ENCODE measurements at regions not wholly inside any gene's neighbourhood (a gene's known extent, or its start where the extent isn't known, plus 50 kb on each side); places are given as distances from the start of the nearest gene placed in this dataset.

DNA sequence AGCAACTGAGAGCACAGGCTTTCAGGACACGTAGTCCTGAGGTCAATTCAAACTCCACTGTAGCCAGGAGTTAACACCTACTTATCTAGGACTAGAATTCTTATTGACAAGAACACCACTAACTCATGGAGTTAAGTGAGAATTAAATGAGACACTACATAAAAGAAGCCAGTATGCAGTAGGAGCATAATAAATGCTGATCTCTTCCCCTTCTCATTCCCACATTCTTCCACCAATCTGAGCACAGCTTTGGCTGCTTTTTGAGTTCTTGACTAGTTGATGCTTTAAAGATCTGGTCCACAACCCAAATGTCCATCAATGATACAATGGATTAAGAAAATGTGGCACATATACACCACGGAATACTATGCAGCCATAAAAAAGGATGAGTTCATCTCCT is 55.2 kb downstream of the TTC32 start:
- no peak for DNase-seq

DNA sequence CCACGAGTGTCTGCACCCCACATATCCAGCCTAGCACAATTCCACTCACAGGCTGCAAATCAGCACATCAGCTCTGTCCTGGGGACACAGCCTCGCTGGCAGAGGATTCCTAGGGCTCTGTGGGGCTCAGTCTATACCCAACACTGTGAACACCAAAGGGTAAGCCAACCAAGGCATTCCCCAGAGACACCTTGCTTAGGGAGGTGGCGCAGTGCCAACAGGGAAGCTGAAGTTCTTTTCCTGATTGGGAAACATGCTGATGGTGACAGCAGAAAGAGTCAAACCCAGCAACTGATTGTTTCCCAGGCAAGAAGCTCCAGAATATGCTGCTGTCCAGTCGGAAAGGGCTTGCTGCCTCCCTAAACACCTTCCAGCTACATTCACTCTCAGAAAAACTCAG is 55.8 kb downstream of the TTC32 start:
- no peak for DNase-seq

DNA sequence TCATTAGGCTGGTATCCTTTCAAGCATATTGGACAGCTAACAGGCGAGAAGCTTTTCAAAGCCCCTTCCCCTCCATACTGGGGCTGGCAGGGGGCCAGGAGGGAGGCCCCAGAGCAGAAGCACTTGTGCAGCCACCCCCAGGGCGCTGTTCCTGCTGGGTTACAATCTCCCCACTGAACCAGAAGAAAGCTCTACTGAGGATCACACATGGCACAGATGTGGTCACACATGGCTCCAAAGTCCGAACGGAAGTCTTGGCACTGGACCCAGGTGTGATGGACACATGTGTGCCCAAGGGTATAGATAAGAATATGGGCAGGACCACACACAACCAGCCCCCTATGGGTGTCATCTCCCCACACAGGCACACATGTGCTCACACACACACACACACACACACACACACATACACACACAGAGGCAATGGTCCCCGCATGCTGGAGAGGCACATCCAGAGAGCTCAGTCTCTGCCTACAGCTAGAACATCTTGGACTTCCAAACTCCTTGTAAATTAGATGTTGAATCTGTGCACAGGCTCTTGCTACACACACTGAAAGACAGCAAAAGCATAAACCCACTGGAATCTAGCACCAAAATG is 56.4 kb downstream of the TTC32 start:
- DNase-seq, result no peak

DNA sequence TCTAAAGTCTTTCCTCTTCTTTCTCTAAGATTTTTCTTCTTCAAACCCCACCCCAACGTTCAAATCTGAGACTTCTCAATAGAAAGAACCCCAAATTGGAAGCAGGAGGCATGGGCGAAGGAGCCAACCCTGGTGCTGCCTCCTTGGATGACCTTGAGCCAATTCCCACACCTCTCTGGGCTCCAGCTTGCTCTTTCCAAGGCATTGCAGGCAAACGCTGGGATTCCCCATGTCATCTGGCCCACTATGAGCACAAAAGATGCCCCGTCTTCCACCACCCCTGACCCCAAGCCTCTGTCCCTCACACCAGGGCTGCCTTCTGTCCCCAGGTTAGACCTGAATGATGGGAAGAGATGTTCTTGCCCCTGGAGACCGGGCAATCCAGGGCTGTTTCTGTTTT is 57.0 kb downstream of the TTC32 start:
- no peak for DNase-seq

DNA sequence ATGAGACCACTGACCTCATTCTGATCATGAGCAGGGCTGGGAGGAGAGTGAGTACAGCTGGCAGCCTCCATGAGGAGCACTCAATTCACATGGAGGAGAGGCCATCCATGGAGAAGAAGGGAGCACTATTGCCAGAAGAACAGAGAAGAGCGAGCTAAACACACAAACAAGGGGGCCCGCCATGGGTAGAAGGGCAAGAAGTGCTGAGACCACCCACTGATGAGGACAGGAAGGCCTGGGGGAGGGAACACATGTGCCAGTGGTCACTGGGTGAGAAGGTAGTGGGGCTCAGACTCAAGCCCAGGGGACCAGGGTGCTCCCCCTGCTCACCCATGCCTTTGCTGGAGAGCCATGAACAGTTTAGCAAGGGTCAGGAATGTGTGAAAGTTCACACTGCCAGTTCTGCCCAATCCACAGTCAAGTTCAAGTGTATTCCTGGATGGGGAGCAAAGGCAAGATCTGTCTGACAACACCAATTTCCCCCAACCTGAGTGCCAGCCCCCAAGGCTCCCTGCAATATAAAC is 57.7 kb downstream of the TTC32 start:
- DNase-seq, result no peak

DNA sequence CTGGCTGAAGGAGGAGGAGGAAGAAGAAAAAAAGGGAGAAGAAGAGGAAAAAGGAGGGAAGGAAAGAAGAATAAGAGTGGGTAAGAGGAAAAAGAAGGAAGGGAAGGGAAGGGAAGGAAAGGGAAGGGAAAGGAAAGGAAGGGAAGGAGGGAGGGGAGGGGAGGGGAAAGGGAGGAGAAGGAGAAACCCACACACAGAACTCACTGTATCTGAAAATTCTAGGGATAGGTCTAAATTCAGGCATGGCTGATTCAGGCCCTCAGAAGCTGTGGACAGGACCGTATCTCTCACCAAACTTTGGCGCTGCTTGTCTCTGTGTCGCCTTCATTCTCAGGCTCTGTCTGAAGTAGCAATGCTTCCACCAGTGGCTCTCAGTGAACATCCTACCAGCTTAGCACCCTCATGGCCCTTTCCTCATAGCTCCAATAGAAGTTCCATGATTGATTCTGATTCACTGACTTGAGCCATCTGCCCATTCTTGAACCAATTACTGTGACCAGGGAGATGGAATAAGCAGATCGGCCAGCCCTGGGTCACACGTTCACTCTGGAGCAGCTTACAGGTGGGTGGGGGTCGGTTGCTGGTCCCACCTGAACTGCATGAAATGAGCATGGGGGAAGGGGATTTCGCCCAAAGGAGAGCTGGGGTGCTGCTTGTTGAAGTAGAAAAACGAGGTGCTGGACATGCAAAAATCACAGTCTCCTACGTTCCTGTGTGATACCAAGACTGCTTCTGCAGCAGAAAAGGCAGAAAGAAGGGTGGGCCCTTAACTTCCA is 59.7 kb downstream of the TTC32 start:
- DNase-seq, result no peak

DNA sequence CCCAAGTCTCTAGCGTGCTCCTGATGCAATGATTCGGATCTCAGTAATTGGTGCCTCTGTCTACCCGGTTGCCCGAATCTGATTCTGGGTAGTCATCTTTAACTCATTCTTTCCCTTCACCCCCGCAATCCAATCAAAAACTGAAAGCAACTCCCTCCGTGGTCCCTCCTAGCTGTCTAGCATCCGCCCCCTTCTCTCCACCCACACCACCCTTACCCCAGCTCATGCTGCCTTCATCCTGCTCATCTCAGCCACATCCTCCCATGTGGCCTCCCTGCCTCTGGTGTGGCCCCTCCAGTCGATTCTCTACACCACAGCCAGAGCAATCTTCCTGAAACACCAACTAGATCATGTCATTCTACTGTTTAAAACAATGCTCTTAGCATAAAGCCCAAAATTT is 62.3 kb downstream of the TTC32 start:
- no peak for DNase-seq

DNA sequence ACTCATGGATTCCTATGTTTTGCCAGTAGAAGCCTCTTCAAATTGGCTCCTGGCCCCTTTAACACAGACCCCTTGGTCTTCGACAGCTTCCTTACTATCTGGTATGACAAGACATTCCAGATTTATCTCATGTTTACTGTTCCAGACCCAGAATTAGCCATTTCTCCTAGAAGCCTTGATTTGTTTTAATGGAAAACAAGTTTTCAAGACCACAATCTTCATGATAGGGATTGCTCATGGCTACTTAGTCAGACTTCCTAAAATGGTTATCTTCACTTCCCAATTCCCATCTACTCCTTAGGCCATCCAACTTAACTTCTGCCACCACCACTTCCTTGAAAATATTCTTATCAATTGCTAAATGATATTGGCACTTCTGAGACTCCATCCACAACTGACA is 63.2 kb downstream of the TTC32 start:
- DNase-seq, result no peak

DNA sequence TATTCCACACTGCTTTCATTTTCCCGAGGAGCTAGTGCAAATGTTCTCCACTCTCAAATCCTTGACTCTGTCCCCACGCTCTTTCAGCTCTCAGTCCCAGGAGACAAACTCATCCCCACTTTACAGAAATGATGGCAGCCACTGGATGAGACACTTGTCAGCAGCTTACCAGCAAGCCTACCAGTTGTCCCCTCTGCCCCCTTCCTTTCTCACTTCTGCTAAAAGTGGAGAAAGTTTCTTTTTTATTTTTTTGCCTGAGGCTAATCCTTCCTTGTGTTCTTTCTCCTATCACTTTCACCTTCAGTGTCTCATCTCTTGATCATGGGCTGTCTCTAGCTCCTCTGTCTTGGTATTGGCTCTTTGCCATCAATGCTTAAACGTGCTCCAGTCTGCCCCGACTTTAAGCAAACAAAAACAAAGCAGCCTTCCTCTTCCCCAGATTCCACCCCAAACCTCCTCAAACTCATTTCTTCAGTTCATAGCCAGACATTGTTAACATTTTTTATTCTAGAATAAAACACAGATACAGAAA is 64.5 kb downstream of the TTC32 start:
- DNase-seq, result no peak

DNA sequence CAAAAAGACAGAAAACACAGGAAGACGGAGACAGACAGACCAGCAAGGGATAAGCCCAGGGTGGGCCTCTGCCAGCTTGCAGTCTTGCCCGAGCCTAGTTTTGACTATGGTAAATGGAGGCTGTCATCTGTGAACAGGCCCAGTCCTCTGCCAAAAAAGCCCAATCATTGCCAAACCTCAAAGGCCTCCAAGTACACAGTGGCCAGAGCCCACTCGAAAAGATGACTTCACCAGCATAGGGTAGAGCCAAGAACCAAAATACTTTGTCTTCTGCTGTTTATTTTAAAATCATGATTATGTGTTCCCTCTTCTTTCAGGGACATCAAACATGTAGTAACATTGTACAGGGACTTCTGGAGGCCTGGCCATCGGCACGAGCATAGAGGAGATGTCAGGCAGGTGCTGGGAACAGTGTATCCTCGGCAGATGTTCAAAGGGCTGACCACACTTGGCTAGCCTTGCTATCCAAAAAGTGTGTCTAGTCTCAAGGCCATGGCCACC is 66.0 kb downstream of the TTC32 start:
- no peak for DNase-seq

DNA sequence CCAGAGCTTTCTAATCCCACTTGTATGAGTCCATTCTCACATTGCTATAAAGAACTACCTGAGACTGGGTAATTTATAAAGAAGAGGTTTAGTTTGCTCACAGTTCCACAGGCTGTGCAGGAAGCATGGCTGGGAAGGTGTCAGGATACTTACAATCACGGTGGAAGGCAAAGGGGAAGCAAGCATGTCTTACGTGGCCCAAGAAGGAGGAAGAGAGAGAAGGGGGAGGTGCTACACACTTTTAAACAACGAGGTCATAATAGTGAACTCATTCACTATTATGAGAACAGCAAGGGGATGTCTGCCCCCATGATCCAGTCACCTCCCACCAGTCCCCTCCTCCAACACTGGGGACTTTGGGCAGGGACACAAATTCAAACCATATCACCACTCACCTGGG is 67.8 kb downstream of the TTC32 start:
- DNase-seq, result no peak

DNA sequence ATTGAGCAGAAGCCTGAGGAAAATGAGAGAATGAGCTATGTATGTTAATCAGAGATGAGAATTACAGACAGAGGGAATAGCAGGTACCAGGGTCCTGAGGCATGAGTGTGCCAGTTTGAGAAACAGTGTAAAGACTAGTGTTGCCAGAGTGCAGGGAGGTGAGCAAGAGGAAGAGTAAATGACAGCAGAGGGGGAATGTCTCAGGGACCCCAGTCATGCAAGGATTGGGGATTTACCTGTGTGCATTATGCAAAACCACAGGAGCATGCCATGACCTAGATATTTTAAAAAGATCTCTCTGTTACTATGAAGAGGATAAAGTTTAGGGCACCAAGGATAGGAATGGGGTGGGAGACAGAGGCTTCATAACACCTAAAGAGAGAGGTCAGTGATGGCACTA is 72.1 kb downstream of the TTC32 start:
- DNase-seq, result no peak

DNA sequence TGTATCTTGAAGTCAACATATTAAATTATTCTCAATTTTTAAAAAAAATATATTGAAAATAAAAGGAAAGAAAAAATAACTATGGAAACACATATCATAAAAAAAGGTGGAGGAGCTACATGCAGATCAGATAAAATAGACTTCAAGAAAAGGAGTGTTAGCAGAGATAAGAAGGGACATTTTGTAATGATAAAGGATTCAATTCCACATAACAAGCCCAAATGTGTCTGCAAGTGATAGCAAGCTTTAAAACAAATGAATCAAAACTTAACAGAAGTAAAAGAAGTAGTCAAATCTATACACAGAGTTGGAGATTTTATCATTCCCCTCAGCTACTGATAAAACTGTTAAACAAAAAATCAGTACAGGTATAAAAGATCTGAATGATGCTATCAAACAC is 74.9 kb downstream of the TTC32 start:
- no peak for DNase-seq

DNA sequence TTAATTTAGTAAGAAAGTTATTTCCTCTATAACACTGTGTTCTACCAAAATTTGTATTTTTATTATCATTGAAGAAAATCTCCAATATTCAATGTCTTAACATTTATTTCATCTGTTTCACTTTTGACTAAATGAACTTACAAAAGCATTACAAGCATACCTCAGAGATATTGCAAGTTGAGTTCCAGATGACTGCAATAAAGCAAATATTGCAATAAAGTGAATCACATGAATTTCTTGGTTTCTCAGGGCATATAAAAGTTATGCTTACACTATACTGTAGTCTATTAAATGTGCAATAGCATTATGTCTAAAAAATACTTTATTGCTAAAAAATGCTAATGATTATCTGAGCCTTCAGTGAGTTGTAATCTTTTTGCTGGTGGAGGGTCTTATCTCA is 78.3 kb downstream of the TTC32 start:
- no peak for DNase-seq

DNA sequence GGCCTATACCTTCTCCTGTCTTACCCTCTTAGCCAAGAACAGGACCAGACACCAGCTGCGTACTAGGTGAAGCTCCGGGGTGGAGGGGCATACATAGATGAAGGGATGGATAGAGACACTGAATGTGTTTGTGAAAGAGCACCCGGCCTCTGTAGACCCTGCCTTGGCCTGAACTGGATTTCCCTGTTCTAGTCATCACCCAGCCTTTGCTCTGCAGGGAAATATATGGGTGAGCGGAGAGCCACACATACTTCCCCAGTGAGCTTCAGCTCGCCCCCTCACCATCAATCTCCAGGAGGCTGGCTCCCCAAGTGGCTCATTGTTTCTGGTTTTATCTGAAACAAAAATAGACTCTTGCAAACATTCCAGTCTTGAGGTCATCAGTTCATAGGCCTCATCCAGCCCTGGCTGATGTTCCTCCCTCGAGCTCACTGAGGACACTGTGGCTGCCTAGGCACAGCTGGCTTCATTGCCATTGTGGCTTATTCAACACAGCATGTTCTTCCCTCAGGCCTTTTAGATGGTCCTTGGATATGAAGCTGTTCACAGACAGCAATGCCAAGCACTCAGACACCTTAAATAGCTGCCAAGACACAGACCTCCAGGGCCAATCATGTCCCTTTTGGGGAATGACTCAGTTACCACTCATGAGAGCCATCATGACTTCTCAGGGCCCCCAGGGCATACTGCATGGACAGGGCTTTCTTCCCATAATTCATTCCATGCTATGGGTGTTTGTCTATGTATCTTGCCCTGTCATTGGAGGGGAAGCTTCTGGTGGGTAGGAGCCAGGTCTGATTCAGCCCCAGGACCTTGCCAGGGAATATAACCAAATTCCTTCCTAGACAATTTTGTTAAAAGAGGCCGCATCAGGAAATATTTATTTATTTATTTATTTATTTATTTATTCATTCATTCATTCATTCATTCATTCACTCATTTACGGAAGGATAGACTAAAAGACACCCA is 82.4 kb downstream of the TTC32 start:
- no peak for DNase-seq

DNA sequence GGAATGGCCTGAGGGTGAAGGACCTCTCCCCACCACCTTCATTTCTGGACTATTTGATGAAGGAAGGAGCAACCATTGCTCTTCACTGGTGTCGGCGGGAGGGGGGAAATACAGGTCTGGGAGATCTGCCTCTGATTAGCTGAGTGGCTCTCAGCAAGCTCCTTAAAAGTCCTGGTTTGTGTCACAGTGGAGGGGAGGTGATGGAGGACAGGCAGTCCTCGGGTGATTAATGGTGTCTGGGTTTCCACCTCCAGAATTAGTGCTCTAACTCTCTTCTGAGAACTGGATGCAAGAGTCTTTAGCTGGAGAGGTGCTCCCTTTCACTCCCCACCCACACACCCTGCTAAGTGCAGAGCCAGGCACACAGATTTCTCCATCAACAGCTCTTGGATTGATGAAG is 83.2 kb downstream of the TTC32 start:
- DNase-seq, result no peak

DNA sequence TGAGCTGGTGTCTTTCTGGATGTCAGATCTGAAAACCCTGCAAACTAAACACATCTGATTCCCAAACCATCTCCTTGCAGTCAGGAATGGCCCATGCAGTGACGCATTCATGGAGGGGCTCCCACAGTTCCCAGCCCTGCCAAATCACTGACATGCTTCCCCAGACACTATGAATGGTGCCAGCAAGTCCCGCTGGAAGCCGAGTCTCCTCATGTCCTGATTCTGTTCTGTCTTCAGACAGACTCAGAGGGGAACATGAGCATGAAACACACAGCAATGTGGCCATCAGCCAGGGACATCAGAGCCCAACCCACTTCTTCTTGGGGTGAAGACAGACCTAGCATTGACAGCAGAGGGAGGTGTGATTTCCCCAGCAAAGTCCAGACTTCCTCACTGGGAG is 83.7 kb downstream of the TTC32 start:
- no peak for DNase-seq

DNA sequence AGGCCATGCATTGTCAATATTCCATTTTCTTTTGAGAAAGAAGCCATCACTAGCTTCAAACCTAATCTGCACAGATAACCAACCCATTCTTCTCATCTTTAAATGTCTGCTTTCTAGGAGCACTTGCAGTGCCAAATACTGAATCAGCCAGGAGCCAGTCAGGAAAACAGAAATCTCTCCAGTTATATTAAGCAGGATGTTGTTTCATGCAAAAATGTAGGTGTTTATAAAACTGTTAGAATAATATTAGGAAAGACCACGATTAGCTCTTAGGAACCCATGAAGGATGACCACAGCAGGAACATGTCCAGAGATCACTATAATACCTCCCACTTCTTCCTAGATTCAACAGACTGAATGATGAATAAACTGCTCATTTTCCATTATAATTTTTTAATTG is 86.0 kb downstream of the TTC32 start:
- DNase-seq, result no peak

DNA sequence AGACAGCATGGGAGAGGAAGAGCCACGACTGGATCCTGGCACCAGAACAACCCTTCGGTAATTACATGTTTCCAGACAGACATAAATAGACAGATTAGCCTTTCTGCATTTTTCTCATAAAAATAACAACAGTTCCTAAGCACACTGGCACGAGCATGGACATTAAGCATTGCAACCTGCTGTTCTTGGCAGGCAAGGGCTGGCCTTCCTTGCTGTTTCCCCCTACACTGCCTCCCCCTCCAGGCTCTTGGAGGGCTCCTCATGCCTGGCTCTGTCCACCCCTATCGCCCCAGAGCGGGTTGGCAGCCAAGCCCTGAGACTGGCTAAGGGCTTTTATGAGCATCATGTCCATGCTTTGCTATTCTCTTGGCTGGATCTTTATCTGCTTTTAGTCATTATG is 89.6 kb downstream of the TTC32 start:
- no peak for DNase-seq

DNA sequence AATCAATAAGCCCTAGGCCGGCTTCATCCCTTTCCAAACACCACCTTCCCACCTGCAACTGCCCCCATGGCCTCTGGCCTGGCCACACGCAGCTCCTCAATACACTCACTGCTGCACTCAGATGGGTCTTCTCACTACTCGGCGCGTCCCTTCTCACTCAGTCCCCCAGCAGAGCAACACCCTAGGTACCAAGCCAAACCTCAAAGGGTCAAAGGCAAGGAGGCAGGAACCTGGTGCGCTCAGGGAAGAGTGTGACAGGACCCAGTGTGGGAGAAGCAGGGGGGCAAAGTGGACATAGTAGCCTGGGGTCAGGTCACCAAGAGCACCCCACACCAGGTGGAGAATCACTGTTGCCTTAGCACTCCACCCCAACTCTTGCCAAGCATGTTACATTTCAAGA is 90.6 kb downstream of the TTC32 start:
- no peak for DNase-seq

DNA sequence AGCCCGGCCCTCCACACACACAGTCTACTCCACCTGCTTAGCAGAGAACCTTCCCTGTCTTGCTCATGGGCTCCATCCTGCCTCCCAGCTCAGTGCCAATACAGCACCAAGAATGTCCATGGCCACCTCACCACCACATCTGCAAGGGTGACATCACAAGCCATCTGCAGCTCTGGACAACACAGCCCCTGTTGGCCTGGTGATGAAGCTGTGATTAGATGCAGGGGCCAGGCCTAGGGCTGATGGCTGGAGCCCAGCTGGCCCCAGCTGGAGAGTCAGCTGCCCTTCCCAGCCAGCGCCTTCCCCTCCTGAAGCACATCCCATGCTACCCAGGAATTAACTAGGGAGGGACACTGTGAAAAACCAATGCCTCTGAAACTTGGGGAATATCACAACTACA is 91.1 kb downstream of the TTC32 start:
- no peak for DNase-seq

DNA sequence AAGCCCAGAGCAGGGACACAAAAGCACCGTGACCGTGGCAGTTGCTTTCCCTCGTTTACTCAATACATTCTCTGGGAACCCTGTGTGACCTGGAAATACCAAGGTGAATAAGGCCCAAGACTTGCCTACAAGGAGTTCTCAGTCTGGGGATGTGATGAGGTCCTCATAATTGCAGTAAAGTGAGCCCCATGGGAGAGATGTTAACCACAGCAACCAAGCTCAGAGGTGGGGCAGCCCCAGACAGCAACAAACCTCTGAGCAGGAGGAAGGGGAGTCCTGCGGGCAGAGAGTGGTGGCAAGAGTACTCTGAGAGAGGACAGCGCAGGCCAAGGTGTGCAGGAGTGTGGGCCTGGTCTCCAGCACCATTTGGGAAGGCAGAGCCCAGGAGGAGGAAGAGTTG is 91.6 kb downstream of the TTC32 start:
- DNase-seq, result no peak

DNA sequence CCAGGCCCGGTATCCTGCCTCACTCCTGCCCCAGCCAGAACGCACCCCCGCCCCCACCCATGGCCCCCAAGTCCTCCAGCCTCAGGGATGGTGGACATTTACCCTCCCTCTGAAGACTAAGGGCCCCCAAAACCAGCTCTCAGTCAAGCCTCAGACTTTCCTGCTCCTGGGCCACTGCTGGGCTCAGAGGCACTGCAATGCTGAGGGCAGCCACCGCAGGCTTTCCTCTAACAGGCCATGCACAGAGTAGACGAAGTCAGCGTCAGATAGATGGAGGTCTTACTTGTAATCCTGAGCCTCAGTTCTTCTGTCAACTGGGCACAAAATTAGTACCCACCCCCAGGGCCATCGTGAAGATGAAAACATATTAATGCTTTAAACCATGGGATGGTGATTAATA is 92.6 kb downstream of the TTC32 start:
- DNase-seq, result no peak
